HG03280 (cell line): ENCODE measurements at regions not wholly inside any gene's neighbourhood (a gene's known extent, or its start where the extent isn't known, plus 50 kb on each side); places are given as distances from the start of the nearest gene placed in this dataset.

Experiments used
- ATAC-seq: cut with Tn5 transposase; IDR thresholded peaks from one replicate; pipeline ENCODE4 v1.9.1; 2021; ENCODE audit warnings: mild to moderate bottlenecking, moderate library complexity; ENCODE audit not compliant: unreplicated experiment

GRCh38 chr7:118563311-118563710, 338.8 kb downstream of the ANKRD7 start:
- no peak for ATAC-seq

GRCh38 chr7:118572604-118573003, 348.1 kb downstream of the ANKRD7 start:
- ATAC-seq = no peak

- ATAC-seq = no peak
Observed at GRCh38 chr7:118573085-118573484, 348.6 kb downstream of the ANKRD7 start.

GRCh38 chr7:118575393-118575948, 351.0 kb downstream of the ANKRD7 start:
- ATAC-seq = no peak

- no peak for ATAC-seq
Observed at GRCh38 chr7:118580743-118581382, 356.4 kb downstream of the ANKRD7 start.

- ATAC-seq = no peak
Observed at GRCh38 chr7:118583641-118584040, 359.1 kb downstream of the ANKRD7 start.

- ATAC-seq = no peak
Observed at GRCh38 chr7:118586248-118586647, 361.7 kb downstream of the ANKRD7 start.

GRCh38 chr7:118590107-118590506, 365.6 kb downstream of the ANKRD7 start:
- ATAC-seq = peak; percentile 88

GRCh38 chr7:118602090-118602489, 377.6 kb downstream of the ANKRD7 start:
- no peak for ATAC-seq

- no peak for ATAC-seq
Observed at GRCh38 chr7:118606602-118607001, 382.1 kb downstream of the ANKRD7 start.

- no peak for ATAC-seq
Observed at GRCh38 chr7:118609207-118609606, 384.7 kb downstream of the ANKRD7 start.

GRCh38 chr7:118615681-118616080, 391.2 kb downstream of the ANKRD7 start:
- ATAC-seq = no peak

GRCh38 chr7:118621810-118622360, 397.4 kb downstream of the ANKRD7 start:
- ATAC-seq = no peak

GRCh38 chr7:118626739-118627138, 402.2 kb downstream of the ANKRD7 start:
- ATAC-seq = no peak

- no peak for ATAC-seq
Observed at GRCh38 chr7:118627467-118627866, 403.0 kb downstream of the ANKRD7 start.

GRCh38 chr7:118629898-118630438, 405.5 kb downstream of the ANKRD7 start:
- ATAC-seq = no peak

GRCh38 chr7:118642396-118642795, 417.9 kb downstream of the ANKRD7 start:
- no peak for ATAC-seq

- no peak for ATAC-seq
Observed at GRCh38 chr7:118644346-118644745, 419.8 kb downstream of the ANKRD7 start.

GRCh38 chr7:118648002-118648401, 423.5 kb downstream of the ANKRD7 start:
- ATAC-seq = no peak

GRCh38 chr7:118657391-118658005, 433.0 kb downstream of the ANKRD7 start:
- ATAC-seq = peak; percentile 93

- ATAC-seq = no peak
Observed at GRCh38 chr7:118662266-118662665, 437.8 kb downstream of the ANKRD7 start.

GRCh38 chr7:118664498-118664897, 440.0 kb downstream of the ANKRD7 start:
- no peak for ATAC-seq
